ENCODE measurements at regions not wholly inside any gene's neighbourhood (a gene's known extent, or its start where the extent isn't known, plus 50 kb on each side); places are given as distances from the start of the nearest gene placed in this dataset.
A peak's percentile ranks its signal among the peaks of the same experiment; 100 is the strongest.

DNA sequence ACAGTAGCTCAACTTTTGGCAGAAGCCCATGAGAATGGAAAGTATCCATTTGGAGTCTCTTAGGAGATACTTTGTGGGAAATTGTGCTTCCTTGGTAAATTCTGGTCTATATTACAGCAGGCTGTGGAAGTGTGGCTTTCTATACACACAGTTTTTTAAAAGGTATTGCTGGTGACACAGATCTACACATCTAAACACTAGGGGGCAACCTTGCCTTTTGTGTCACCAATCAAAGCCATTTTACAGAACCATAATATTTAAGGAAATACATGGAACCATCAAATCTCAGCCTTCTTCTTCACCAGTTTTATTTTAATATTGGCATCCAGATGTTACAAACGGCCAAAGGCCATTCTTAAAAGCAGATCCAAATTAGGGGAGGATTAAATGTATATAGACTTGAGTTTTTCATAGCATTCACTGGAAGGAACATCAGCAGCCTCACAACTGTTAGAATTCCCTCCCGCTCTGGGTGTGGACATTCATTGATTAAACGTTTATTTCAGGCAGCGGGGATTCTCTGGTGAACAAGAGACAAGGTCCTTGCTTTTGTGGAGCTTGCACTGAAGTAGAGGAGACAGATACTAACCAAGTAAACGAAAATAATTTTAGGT, 132.4 kb upstream of the EPB41L4A start:
- ChIA-PET CTCF (interaction anchor here (0.5 to 3.7 kb wide), 7 partner anchors 59 to 297 kb away, joined by 3 to 21 read pairs (median 4); no protein-coding TSS in a partner anchor), POLR2A (no interaction called here)
- Mint-ChIP-seq H3K4me1 (0 out of 2 replicates have a peak, but pooled peaks cover 3% of the 10 kb centered on the region), H3K27ac (no peak overlapping the region), H3K9me3 (no peaks in the 10 kb centered on the region), H3K36me3 (no peaks in the 10 kb centered on the region), H3K27me3 (ENCODE audit: low read depth) (no peaks in the 10 kb centered on the region), H3K4me3 (no peak overlapping the region)
- ATAC-seq (peak; percentile 65), DNase-seq (ENCODE audit: low spot score) (no peak)
- TF ChIP-seq TP53 (CRISPR knock-in tag; IDR thresholded peaks at IDR 0.05): no peak
- TF ChIP-seq, protein P1, sequence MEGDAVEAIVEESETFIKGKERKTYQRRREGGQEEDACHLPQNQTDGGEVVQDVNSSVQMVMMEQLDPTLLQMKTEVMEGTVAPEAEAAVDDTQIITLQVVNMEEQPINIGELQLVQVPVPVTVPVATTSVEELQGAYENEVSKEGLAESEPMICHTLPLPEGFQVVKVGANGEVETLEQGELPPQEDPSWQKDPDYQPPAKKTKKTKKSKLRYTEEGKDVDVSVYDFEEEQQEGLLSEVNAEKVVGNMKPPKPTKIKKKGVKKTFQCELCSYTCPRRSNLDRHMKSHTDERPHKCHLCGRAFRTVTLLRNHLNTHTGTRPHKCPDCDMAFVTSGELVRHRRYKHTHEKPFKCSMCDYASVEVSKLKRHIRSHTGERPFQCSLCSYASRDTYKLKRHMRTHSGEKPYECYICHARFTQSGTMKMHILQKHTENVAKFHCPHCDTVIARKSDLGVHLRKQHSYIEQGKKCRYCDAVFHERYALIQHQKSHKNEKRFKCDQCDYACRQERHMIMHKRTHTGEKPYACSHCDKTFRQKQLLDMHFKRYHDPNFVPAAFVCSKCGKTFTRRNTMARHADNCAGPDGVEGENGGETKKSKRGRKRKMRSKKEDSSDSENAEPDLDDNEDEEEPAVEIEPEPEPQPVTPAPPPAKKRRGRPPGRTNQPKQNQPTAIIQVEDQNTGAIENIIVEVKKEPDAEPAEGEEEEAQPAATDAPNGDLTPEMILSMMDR (IDR thresholded peaks at IDR 0.05): peak; percentile 52
- TF ChIP-seq RORB (CRISPR knock-in tag; IDR thresholded peaks at IDR 0.05): no peak
- TF ChIP-seq, protein P2, sequence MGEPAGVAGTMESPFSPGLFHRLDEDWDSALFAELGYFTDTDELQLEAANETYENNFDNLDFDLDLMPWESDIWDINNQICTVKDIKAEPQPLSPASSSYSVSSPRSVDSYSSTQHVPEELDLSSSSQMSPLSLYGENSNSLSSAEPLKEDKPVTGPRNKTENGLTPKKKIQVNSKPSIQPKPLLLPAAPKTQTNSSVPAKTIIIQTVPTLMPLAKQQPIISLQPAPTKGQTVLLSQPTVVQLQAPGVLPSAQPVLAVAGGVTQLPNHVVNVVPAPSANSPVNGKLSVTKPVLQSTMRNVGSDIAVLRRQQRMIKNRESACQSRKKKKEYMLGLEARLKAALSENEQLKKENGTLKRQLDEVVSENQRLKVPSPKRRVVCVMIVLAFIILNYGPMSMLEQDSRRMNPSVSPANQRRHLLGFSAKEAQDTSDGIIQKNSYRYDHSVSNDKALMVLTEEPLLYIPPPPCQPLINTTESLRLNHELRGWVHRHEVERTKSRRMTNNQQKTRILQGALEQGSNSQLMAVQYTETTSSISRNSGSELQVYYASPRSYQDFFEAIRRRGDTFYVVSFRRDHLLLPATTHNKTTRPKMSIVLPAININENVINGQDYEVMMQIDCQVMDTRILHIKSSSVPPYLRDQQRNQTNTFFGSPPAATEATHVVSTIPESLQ (CRISPR knock-in tag; IDR thresholded peaks at IDR 0.05): no peak
- TF ChIP-seq, protein P3, sequence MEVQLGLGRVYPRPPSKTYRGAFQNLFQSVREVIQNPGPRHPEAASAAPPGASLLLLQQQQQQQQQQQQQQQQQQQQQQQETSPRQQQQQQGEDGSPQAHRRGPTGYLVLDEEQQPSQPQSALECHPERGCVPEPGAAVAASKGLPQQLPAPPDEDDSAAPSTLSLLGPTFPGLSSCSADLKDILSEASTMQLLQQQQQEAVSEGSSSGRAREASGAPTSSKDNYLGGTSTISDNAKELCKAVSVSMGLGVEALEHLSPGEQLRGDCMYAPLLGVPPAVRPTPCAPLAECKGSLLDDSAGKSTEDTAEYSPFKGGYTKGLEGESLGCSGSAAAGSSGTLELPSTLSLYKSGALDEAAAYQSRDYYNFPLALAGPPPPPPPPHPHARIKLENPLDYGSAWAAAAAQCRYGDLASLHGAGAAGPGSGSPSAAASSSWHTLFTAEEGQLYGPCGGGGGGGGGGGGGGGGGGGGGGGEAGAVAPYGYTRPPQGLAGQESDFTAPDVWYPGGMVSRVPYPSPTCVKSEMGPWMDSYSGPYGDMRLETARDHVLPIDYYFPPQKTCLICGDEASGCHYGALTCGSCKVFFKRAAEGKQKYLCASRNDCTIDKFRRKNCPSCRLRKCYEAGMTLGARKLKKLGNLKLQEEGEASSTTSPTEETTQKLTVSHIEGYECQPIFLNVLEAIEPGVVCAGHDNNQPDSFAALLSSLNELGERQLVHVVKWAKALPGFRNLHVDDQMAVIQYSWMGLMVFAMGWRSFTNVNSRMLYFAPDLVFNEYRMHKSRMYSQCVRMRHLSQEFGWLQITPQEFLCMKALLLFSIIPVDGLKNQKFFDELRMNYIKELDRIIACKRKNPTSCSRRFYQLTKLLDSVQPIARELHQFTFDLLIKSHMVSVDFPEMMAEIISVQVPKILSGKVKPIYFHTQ (CRISPR knock-in tag; IDR thresholded peaks at IDR 0.05): no peak
- TF ChIP-seq KAT7 (CRISPR knock-in tag; IDR thresholded peaks at IDR 0.05; ENCODE audit: borderline replicate concordance): no peak

DNA sequence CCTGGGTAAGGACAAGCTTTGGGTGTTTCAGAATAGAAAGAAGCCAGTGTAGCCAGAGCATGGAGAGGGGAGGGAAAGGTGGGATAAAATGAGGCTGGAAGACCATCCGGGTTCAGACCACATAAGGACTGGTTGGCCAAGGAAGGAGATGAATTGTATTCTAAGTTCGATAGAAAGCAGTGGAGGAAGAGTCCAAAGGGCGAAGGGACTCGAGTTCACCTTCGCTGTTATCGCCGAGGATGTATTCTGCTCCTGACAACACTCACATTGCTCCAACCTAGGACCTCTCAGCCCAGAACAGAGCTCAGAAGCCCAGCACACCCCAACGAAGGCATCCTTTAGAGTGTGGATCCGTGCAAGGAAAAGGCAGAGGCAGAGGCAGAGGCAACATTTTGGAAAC, 133.1 kb upstream of the EPB41L4A start:
- ChIA-PET POLR2A (no interaction called here), CTCF (interaction anchor here (1.1 to 3.7 kb wide), 4 partner anchors 134 to 472 kb away, joined by 3 to 21 read pairs (median 8); no protein-coding TSS in a partner anchor)
- H3K4me3 Mint-ChIP-seq: no peak overlapping the region
- H3K4me1 Mint-ChIP-seq: 0 out of 2 replicates have a peak, but pooled peaks cover 3% of the 10 kb centered on the region
- no peak overlapping the region for H3K27ac Mint-ChIP-seq
- 0 out of 2 replicates have a peak, but pooled peaks have one; percentile 25 for ATAC-seq
- H3K9me3 Mint-ChIP-seq: no peaks in the 10 kb centered on the region
- no peak for DNase-seq (ENCODE audit: low spot score)
- no peaks in the 10 kb centered on the region for H3K27me3 Mint-ChIP-seq (ENCODE audit: low read depth)
- H3K36me3 Mint-ChIP-seq: no peaks in the 10 kb centered on the region
- TF ChIP-seq, protein P4, sequence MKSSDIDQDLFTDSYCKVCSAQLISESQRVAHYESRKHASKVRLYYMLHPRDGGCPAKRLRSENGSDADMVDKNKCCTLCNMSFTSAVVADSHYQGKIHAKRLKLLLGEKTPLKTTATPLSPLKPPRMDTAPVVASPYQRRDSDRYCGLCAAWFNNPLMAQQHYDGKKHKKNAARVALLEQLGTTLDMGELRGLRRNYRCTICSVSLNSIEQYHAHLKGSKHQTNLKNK (CRISPR knock-in tag; IDR thresholded peaks at IDR 0.05): no peak
- TF ChIP-seq SMAD3 (CRISPR knock-in tag; IDR thresholded peaks at IDR 0.05; ENCODE audit: borderline replicate concordance) (no peak), HMGA2 (CRISPR knock-in tag; IDR thresholded peaks at IDR 0.05) (no peak), FOXJ3 (CRISPR knock-in tag; IDR thresholded peaks at IDR 0.05; ENCODE audit: borderline replicate concordance) (no peak), ATF1 (CRISPR knock-in tag; IDR thresholded peaks at IDR 0.05) (no peak), ELF4 (CRISPR knock-in tag; IDR thresholded peaks at IDR 0.05; ENCODE audit: low read depth) (no peak), NR1H2 (CRISPR knock-in tag; IDR thresholded peaks at IDR 0.05) (no peak), TCF7 (CRISPR knock-in tag; IDR thresholded peaks at IDR 0.05; ENCODE audit: low read depth) (no peak), ESRRA (CRISPR knock-in tag; IDR thresholded peaks at IDR 0.05; ENCODE audit: borderline replicate concordance) (no peak), ZNF219 (CRISPR knock-in tag; IDR thresholded peaks at IDR 0.05; ENCODE audit: borderline replicate concordance) (no peak), PRRX2 (CRISPR knock-in tag; IDR thresholded peaks at IDR 0.05) (no peak)
- TF ChIP-seq, protein P3 (CRISPR knock-in tag; IDR thresholded peaks at IDR 0.05): no peak
- TF ChIP-seq, protein P5, sequence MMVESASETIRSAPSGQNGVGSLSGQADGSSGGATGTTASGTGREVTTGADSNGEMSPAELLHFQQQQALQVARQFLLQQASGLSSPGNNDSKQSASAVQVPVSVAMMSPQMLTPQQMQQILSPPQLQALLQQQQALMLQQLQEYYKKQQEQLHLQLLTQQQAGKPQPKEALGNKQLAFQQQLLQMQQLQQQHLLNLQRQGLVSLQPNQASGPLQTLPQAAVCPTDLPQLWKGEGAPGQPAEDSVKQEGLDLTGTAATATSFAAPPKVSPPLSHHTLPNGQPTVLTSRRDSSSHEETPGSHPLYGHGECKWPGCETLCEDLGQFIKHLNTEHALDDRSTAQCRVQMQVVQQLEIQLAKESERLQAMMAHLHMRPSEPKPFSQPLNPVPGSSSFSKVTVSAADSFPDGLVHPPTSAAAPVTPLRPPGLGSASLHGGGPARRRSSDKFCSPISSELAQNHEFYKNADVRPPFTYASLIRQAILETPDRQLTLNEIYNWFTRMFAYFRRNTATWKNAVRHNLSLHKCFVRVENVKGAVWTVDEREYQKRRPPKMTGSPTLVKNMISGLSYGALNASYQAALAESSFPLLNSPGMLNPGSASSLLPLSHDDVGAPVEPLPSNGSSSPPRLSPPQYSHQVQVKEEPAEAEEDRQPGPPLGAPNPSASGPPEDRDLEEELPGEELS (CRISPR knock-in tag; IDR thresholded peaks at IDR 0.05): no peak
- TF ChIP-seq, protein P6, sequence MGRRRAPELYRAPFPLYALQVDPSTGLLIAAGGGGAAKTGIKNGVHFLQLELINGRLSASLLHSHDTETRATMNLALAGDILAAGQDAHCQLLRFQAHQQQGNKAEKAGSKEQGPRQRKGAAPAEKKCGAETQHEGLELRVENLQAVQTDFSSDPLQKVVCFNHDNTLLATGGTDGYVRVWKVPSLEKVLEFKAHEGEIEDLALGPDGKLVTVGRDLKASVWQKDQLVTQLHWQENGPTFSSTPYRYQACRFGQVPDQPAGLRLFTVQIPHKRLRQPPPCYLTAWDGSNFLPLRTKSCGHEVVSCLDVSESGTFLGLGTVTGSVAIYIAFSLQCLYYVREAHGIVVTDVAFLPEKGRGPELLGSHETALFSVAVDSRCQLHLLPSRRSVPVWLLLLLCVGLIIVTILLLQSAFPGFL (CRISPR knock-in tag; IDR thresholded peaks at IDR 0.05; ENCODE audit: borderline replicate concordance): no peak
- TF ChIP-seq, protein P7, sequence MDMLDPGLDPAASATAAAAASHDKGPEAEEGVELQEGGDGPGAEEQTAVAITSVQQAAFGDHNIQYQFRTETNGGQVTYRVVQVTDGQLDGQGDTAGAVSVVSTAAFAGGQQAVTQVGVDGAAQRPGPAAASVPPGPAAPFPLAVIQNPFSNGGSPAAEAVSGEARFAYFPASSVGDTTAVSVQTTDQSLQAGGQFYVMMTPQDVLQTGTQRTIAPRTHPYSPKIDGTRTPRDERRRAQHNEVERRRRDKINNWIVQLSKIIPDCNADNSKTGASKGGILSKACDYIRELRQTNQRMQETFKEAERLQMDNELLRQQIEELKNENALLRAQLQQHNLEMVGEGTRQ (CRISPR knock-in tag; IDR thresholded peaks at IDR 0.05): no peak

All from WTC11 (cell line).